Transverse colon (tissue), 4 donors: ENCODE measurements at regions not wholly inside any gene's neighbourhood (a gene's known extent, or its start where the extent isn't known, plus 50 kb on each side); places are given as distances from the start of the nearest gene placed in this dataset.

Experiments
- DNase-seq: peaks from one replicate; pipeline ENCODE4 v3.0.0-alpha.2; 2019
- H3K27ac ChIP-seq, 4 donors: fragments of 200-600 bp; sonication (generic); 2 replicates each; pipeline ENCODE4 v1.5.1; 2016 to 2018; ENCODE audit warnings: inconsistent platforms in 4 of 4
- H3K27me3 ChIP-seq: fragments of 200-600 bp; sonication (generic); 2 replicates; pipeline ENCODE4 v1.5.1; 2017; ENCODE audit warnings: inconsistent platforms
- H3K36me3 ChIP-seq, 4 donors: fragments of 200-600 bp; sonication (generic); 2 replicates each; pipeline ENCODE4 v1.5.1; 2017 to 2019; ENCODE audit warnings: inconsistent platforms in 4 of 4
- H3K4me1 ChIP-seq, 4 donors: fragments of 200-600 bp; sonication (generic); 2 replicates each; pipeline ENCODE4 v1.5.1; 2017 to 2020; ENCODE audit warnings: inconsistent platforms in 4 of 4
- H3K4me3 ChIP-seq, 4 donors: fragments of 200-600 bp; sonication (generic); 1 replicate in 1 of 4; 2 replicates in 3 of 4; pipeline versions ENCODE4 v1.5.1 to v1.6.1; 2017 to 2019; ENCODE audit warnings: inconsistent platforms in 4 of 4
- H3K9me3 ChIP-seq, 2 donors: fragments of 200-600 bp; sonication (generic); 2 replicates each; pipeline ENCODE4 v1.5.1; 2017 to 2019; ENCODE audit warnings: inconsistent platforms in 2 of 2
- EP300 ChIP-seq: sonication (generic); formaldehyde crosslinking; IDR thresholded peaks from one replicate; pipeline ENCODE4 v1.6.1; 2017; ENCODE audit warnings: antibody characterized with exemption, low read depth
- POLR2A ChIP-seq: fragments of 450-650 bp; IDR thresholded peaks from one replicate; pipeline ENCODE4 v1.6.1; 2016; ENCODE audit warnings: antibody characterized with exemption, mild to moderate bottlenecking, moderate library complexity
- POLR2AphosphoS5 ChIP-seq, 3 donors: sonication (generic); formaldehyde crosslinking; IDR thresholded peaks; one replicate each; pipeline ENCODE4 v1.6.1; 2016; ENCODE audit warnings: antibody characterized with exemption in 3 of 3
- WGBS, 2 donors: methylation state at CpG; one replicate each; pipeline ENCODE4 v1.1.5; 2018; ENCODE audit warnings: low coverage in 1 of 2; 5-methylcytosine and 5-hydroxymethylcytosine counted together
- in situ Hi-C, 4 donors: fragments of 200-750 bp; cut with MboI; loops; one replicate each; pipeline versions ENCODE4 v1.15.0 to v1.15.1; 2017; ENCODE audit warnings: low sequenced_read_pairs in 3 of 4, low pct_ligation_motif_present in 1 of 4, low pct_unique_long_range_greater_than_20kb in 1 of 4
- intact Hi-C: fragments of 100-400 bp; cut with DNase I; formaldehyde crosslinking; loops from one replicate; pipeline ENCODE4 v1.15.1; 2023; ENCODE audit warnings: low total_unique reads
- TF ChIP-seq, protein P1 (sequence below), 5 experiments: fragments of 200-600 bp in 3 of 5; fragments of 450-650 bp in 2 of 5; sonication (generic) in 3 of 5; IDR thresholded peaks; 1 replicate in 2 of 5; 2 replicates in 3 of 5; pipeline ENCODE4 v1.5.1; 2016 to 2017; ENCODE audit warnings: antibody characterized with exemption in 5 of 5, inconsistent platforms in 3 of 5, mild to moderate bottlenecking in 2 of 5, moderate library complexity in 1 of 5

DNA sequence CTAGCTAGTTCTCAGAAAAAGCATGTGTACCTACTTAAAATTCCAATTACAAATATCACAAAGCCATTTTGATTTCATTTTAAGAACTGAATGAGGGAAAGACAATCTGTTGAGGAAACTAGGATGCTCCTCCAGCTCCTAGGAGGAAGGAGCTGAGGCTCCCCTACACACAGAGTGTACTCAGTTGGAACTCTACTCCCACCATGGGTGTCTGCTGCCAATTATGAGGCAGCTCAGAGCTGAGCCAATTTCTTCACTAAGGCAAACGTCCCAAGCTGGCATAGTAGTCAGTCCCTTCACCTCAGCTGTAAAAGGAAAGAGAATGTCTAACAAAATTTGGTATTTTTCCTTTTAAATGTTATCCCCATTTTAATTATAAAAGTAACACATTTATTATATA, 300.0 kb upstream of the TRPC7 start:
- Histone ChIP-seq H3K4me1 (no peaks in the 10 kb centered on the region), H3K27ac (no peak overlapping the region), H3K27me3 (no peaks in the 10 kb centered on the region), H3K36me3 (no peaks in the 10 kb centered on the region), H3K9me3 (no peaks in the 10 kb centered on the region), H3K4me3 (no peak overlapping the region)
- DNase-seq = no peak
- TF ChIP-seq POLR2AphosphoS5 (IDR thresholded peaks at IDR 0.05) (no peak), EP300 (no peak), POLR2A (no peak)
- TF ChIP-seq, protein P1, sequence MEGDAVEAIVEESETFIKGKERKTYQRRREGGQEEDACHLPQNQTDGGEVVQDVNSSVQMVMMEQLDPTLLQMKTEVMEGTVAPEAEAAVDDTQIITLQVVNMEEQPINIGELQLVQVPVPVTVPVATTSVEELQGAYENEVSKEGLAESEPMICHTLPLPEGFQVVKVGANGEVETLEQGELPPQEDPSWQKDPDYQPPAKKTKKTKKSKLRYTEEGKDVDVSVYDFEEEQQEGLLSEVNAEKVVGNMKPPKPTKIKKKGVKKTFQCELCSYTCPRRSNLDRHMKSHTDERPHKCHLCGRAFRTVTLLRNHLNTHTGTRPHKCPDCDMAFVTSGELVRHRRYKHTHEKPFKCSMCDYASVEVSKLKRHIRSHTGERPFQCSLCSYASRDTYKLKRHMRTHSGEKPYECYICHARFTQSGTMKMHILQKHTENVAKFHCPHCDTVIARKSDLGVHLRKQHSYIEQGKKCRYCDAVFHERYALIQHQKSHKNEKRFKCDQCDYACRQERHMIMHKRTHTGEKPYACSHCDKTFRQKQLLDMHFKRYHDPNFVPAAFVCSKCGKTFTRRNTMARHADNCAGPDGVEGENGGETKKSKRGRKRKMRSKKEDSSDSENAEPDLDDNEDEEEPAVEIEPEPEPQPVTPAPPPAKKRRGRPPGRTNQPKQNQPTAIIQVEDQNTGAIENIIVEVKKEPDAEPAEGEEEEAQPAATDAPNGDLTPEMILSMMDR (IDR thresholded peaks at IDR 0.05) = no peak
- 33 to 57% methylated on average over 1 of the region's 1 CpG for WGBS, 2 donors
- in situ Hi-C loops (no loop called here), intact Hi-C loops (no loop called here)

DNA sequence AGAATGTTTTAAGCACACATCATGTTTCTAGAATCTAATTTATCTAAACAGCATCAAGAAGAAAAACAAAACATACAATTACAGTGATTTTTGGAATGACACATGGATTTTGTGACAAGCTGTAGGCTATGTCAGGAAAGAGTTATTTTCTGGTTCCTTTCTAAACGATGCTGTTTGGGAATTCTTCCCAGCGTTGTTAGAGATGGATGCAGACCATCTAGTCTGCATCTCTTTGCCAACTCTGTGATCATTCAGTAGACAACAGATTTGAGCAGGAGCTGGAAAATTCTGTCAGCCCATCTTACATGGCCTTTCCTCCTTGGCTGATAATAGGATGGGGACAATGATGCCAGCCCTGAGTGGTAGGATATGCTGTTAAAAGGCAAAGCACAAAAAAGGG, 295.7 kb upstream of the TRPC7 start:
- Histone ChIP-seq H3K9me3 (no peaks in the 10 kb centered on the region), H3K4me1 (no peaks in the 10 kb centered on the region), H3K4me3 (no peak overlapping the region), H3K27ac (no peak overlapping the region), H3K27me3 (no peaks in the 10 kb centered on the region), H3K36me3 (no peaks in the 10 kb centered on the region)
- in situ Hi-C loops (no loop called here), intact Hi-C loops (no loop called here)
- WGBS, 2 donors = 40 to 51% methylated on average over 2 of the region's 2 CpGs
- TF ChIP-seq, protein P1 (IDR thresholded peaks at IDR 0.05) = no peak
- TF ChIP-seq POLR2A (no peak), POLR2AphosphoS5 (IDR thresholded peaks at IDR 0.05) (no peak)
- DNase-seq = no peak

DNA sequence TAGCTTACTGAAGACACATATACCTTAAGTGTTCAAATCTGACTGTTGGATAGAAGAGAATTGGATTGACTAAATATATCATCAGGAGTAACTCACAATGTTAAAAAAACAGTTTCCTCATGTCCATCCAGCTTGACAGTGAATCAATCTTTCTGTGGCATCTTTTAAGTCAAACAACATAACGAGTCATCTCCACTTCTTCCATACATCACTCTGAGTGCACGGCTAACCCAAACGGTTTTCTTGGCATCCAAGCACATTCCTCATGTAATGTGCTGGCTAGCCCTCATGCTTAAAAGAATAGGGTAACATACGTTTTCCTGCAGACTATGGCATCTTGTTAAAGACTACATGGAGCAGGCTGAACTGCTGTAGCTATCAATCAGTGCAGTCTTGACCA, 291.5 kb upstream of the TRPC7 start:
- Histone ChIP-seq H3K4me1 (no peaks in the 10 kb centered on the region), H3K4me3 (no peak overlapping the region), H3K27me3 (no peaks in the 10 kb centered on the region), H3K9me3 (no peaks in the 10 kb centered on the region), H3K27ac (no peak overlapping the region), H3K36me3 (no peaks in the 10 kb centered on the region)
- no peak for TF ChIP-seq POLR2A
- TF ChIP-seq, protein P1 (IDR thresholded peaks at IDR 0.05) = no peak
- no peak for TF ChIP-seq EP300
- TF ChIP-seq POLR2AphosphoS5 (IDR thresholded peaks at IDR 0.05) = no peak
- intact Hi-C loops = no loop called here
- no peak for DNase-seq
- WGBS, 2 donors = 41% methylated on average over 4 of the region's 4 CpGs; no CpG with 5 or more reads in 1 of the 2 donors
- in situ Hi-C loops = no loop called here

DNA sequence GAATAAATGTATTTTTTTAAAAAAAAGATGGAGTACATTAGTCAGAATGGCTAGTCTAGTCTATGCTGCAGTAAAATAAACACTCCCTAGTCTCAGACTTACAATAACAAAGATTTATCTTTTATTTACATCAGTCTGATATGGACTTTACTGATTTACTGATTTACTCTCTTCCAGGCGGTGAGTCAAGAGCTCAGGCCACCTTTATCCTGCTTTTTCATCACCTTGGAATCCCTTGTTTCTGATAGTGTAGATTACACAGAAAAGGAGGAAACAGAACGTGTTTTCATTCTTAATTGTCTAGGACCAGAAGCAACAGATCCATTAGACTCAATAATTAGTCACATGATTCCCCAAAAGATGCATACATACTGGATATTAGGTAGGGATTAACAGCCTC, 290.1 kb upstream of the TRPC7 start:
- Histone ChIP-seq H3K4me3 (no peak overlapping the region), H3K9me3 (no peaks in the 10 kb centered on the region), H3K4me1 (no peaks in the 10 kb centered on the region), H3K27me3 (no peaks in the 10 kb centered on the region), H3K27ac (no peak overlapping the region), H3K36me3 (no peaks in the 10 kb centered on the region)
- in situ Hi-C loops (no loop called here), intact Hi-C loops (no loop called here)
- DNase-seq = no peak
- TF ChIP-seq POLR2A (no peak), POLR2AphosphoS5 (IDR thresholded peaks at IDR 0.05) (no peak), EP300 (no peak)
- TF ChIP-seq, protein P1 (IDR thresholded peaks at IDR 0.05) = no peak
- 6 to 18% methylated on average over 2 of the region's 2 CpGs for WGBS, 2 donors
